ENCODE measurements at regions not wholly inside any gene's neighbourhood (a gene's known extent, or its start where the extent isn't known, plus 50 kb on each side); places are given as distances from the start of the nearest gene placed in this dataset.

DNA sequence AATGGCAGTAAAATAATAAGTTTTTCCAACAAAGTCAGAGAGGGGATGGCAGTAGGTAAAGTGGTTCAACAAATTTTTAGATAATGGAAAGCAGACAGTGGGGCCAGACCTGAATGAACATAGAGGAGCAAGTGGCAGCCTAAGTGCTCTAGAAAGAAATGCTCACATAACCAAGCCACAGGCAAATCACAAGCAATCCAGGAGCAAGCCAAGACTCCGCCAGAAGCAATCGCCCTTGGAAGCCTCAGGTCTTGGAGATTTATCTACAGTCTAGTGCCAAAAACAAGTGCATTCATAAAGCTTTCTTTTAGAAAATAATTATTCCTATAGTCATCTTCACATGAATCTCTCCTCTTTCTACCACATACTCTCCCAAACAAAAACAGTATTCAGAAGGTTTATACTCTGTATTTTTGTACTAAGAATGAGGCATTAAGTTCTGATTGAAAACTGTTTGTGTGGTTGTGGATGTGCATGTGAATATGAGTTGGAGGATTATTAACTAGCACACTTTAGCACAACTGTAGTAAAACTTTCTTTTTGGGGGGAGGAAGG, 375.5 kb downstream of the CDH9 start:
- H2AK9ac ChIP-seq (replicated peaks; ENCODE audit: low read depth, low read length, poor library complexity), result no peak overlapping the region
- H3K9ac ChIP-seq (ENCODE audit: low read depth, low read length), result no peak overlapping the region
- 100% methylated on average over 2 of the region's 2 CpGs; no CpG with 5 or more reads in 1 of the 2 experiments for WGBS, 2 experiments (ENCODE audit: extremely low coverage in 2 of 2, insufficient read length in 1 of 2)
- H3K27ac ChIP-seq (ENCODE audit: insufficient read depth, low read length), result no peak overlapping the region
- no peak overlapping the region for H2BK15ac ChIP-seq (ENCODE audit: low read depth, low read length)
- H4K91ac ChIP-seq (ENCODE audit: insufficient read depth, low read depth, low read length), result no peak overlapping the region
- dilution Hi-C loops (cut with HindIII; ENCODE audit: low sequenced_read_pairs, unreplicated experiment) (no loop called here), in situ Hi-C loops (cut with MboI; ENCODE audit: low sequenced_read_pairs) (no loop called here), intact Hi-C loops (cut with micrococcal nuclease) (no loop called here)
- H4K8ac ChIP-seq (ENCODE audit: low read depth in 2 of 2, low read length in 2 of 2), result no peak overlapping the region
- H3K79me1 ChIP-seq (ENCODE audit: low read depth in 1 of 2, low read length in 2 of 2), result no peaks in the 10 kb centered on the region
- no peaks in the 10 kb centered on the region for H3K9me1 ChIP-seq (ENCODE audit: insufficient read depth, low read length)
- H3K36me3 ChIP-seq (ENCODE audit: control insufficient read depth, insufficient read depth, low read length), result no peaks in the 10 kb centered on the region
- ChIA-PET POLR2A (ENCODE audit: unreplicated experiment) (no interaction called here), CTCF (no interaction called here)
- H2BK20ac ChIP-seq (ENCODE audit: low read depth, low read length), result no peak overlapping the region
- H2AK5ac ChIP-seq (ENCODE audit: low read depth, low read length), result no peak overlapping the region
- no peak overlapping the region for H3K4me3 ChIP-seq (ENCODE audit: insufficient read depth, low read depth, low read length)
- DNase-seq (no peak), ATAC-seq (ENCODE audit: low read depth) (no peak)
- H3K14ac ChIP-seq (replicated peaks; ENCODE audit: low read depth, low read length), result no peak overlapping the region
- no peak overlapping the region for H3K4me2 ChIP-seq (ENCODE audit: low read depth, low read length)
- H4K20me1 ChIP-seq (ENCODE audit: insufficient read depth, low read length), result no peaks in the 10 kb centered on the region
- H3K56ac ChIP-seq (ENCODE audit: extremely low read depth, insufficient read depth, low read length), result no peak overlapping the region
- H2AFZ ChIP-seq (replicated peaks; ENCODE audit: low read length, poor library complexity), result no peak overlapping the region
- BruUV-seq (replicated peaks), result no TSS peak
- H3K4me1 ChIP-seq (ENCODE audit: control insufficient read depth, insufficient read depth, low read length), result no peaks in the 10 kb centered on the region
- H2BK5ac ChIP-seq (ENCODE audit: low read depth, low read length, poor library complexity, severe bottlenecking), result no peak overlapping the region
- no peaks in the 10 kb centered on the region for H3K27me3 ChIP-seq (ENCODE audit: control insufficient read depth, insufficient read depth, low read length)
- H3K4ac ChIP-seq (ENCODE audit: low read depth, low read length), result no peak overlapping the region
- H3K23ac ChIP-seq (ENCODE audit: low read depth, low read length), result no peak overlapping the region
- TF ChIP-seq CEBPB (IDR thresholded peaks at IDR 0.05; ENCODE audit: low read depth, low read length) (no peak), MAZ (IDR thresholded peaks at IDR 0.05; ENCODE audit: borderline replicate concordance, low read depth, low read length) (no peak), CTCF (conservative IDR thresholded peaks at IDR 0.05; ENCODE audit: low read depth, low read length) (no peak)
- no peak overlapping the region for H2BK120ac ChIP-seq (ENCODE audit: low read depth, low read length)
- H3K18ac ChIP-seq (ENCODE audit: low read depth, low read length), result no peak overlapping the region
- H4K5ac ChIP-seq (ENCODE audit: low read depth, low read length), result no peak overlapping the region
- H3K9me3 ChIP-seq (ENCODE audit: control insufficient read depth, insufficient read depth, low read length), result peaks cover 8% of the 10 kb centered on the region

All from IMR-90 (cell line).